CD4-positive, CD25-positive, alpha-beta regulatory T cell (primary cell): ENCODE measurements at regions not wholly inside any gene's neighbourhood (a gene's known extent, or its start where the extent isn't known, plus 50 kb on each side); places are given as distances from the start of the nearest gene placed in this dataset.

Experiments
- ATAC-seq, 2 donors: fragments of 150-1000 bp; cut with Tn5 transposase; one replicate each; pipeline ENCODE4 v1.10.0; 2021; ENCODE audit warnings: low read depth in 2 of 2, moderate number of reproducible peaks in 2 of 2, moderate library complexity in 1 of 2
- DNase-seq, 3 donors: peaks; one replicate each; pipeline versions ENCODE4 v3.0.0 to v3.0.0-alpha.2; 2012 to 2022; ENCODE audit warnings: mixed read lengths in 1 of 3
- H3K27ac ChIP-seq: one replicate; pipeline ENCODE4 v1.7.0; 2013; ENCODE audit warnings: mild to moderate bottlenecking, low read length; ENCODE audit not compliant: insufficient read depth, poor library complexity, severe bottlenecking
- H3K27me3 ChIP-seq: one replicate; pipeline ENCODE4 v1.7.0; 2013; ENCODE audit warnings: low read length; ENCODE audit not compliant: control insufficient read depth, insufficient read depth
- H3K36me3 ChIP-seq: one replicate; pipeline ENCODE4 v1.7.0; 2013; ENCODE audit warnings: mild to moderate bottlenecking, low read length, moderate library complexity; ENCODE audit not compliant: control insufficient read depth, insufficient read depth
- H3K4me1 ChIP-seq: 2 replicates; pipeline ENCODE4 v1.7.0; 2013; ENCODE audit warnings: mild to moderate bottlenecking, low read length; ENCODE audit not compliant: insufficient read depth, control insufficient read depth, poor library complexity, severe bottlenecking
- H3K4me3 ChIP-seq: one replicate; pipeline ENCODE4 v1.7.0; 2013; ENCODE audit warnings: low read depth, mild to moderate bottlenecking, low read length, moderate library complexity
- H3K9me3 ChIP-seq, 2 experiments: 1 replicate in 1 of 2; 2 replicates in 1 of 2; pipeline ENCODE4 v1.7.0; 2013; ENCODE audit warnings: low read length in 2 of 2, mild to moderate bottlenecking in 1 of 2, moderate library complexity in 1 of 2; ENCODE audit not compliant: control insufficient read depth in 2 of 2
- H3K27ac Mint-ChIP-seq, 3 donors: one replicate each; pipeline ENCODE4 v1.8.0; 2020 to 2022; ENCODE audit warnings: mild to moderate bottlenecking in 3 of 3, mixed read lengths in 3 of 3, moderate library complexity in 2 of 3
- H3K27me3 Mint-ChIP-seq: one replicate; pipeline ENCODE4 v1.8.0; 2022; ENCODE audit warnings: mild to moderate bottlenecking, mixed read lengths
- H3K36me3 Mint-ChIP-seq: one replicate; pipeline ENCODE4 v1.8.0; 2020; ENCODE audit warnings: mixed read lengths
- H3K4me1 Mint-ChIP-seq, 4 donors: one replicate each; pipeline ENCODE4 v1.8.0; 2020 to 2022; ENCODE audit warnings: mixed read lengths in 4 of 4, mild to moderate bottlenecking in 1 of 4
- H3K4me3 Mint-ChIP-seq, 4 donors: one replicate each; pipeline ENCODE4 v1.8.0; 2020 to 2022; ENCODE audit warnings: mild to moderate bottlenecking in 4 of 4, mixed read lengths in 4 of 4, moderate library complexity in 3 of 4
- H3K9me3 Mint-ChIP-seq, 7 donors: one replicate each; pipeline ENCODE4 v1.8.0; 2020 to 2022; ENCODE audit warnings: mixed read lengths in 7 of 7, mild to moderate bottlenecking in 3 of 7, moderate library complexity in 2 of 7

GRCh38 chr14:61191733-61192132, 89.4 kb downstream of the TMEM30B start:
- no peak overlapping the region for H3K27ac Mint-ChIP-seq
- peaks cover 0 to 3% (median 0%) of the 10 kb centered on the region in 7 donors for H3K9me3 Mint-ChIP-seq
- H3K4me3 ChIP-seq = no peak overlapping the region
- H3K27ac ChIP-seq = no peak overlapping the region
- DNase-seq (no peak), ATAC-seq (no peak)
- H3K27me3 Mint-ChIP-seq = peaks cover 56% of the 10 kb centered on the region
- peaks cover 37% of the 10 kb centered on the region for H3K27me3 ChIP-seq
- no peak overlapping the region for H3K4me3 Mint-ChIP-seq
- no peaks in the 10 kb centered on the region for H3K36me3 ChIP-seq
- peaks cover 4% of the 10 kb centered on the region for H3K4me1 ChIP-seq
- H3K36me3 Mint-ChIP-seq = no peaks in the 10 kb centered on the region
- no peaks in the 10 kb centered on the region for H3K9me3 ChIP-seq
- H3K4me1 Mint-ChIP-seq = peaks cover 0 to 9% (median 5%) of the 10 kb centered on the region in 4 donors

- no peak overlapping the region for H3K27ac Mint-ChIP-seq
Observed at GRCh38 chr14:61190341-61190740, 90.8 kb downstream of the TMEM30B start.

GRCh38 chr14:61188978-61189808, 91.9 kb downstream of the TMEM30B start:
- Histone ChIP-seq H3K27me3 (peaks cover 35% of the 10 kb centered on the region), H3K4me3 (no peak overlapping the region), H3K27ac (no peak overlapping the region), H3K4me1 (peaks cover 4% of the 10 kb centered on the region), H3K36me3 (no peaks in the 10 kb centered on the region), H3K9me3 (no peaks in the 10 kb centered on the region)
- Mint-ChIP-seq H3K4me1 (peaks cover 4 to 9% (median 6%) of the 10 kb centered on the region in 4 donors), H3K27ac (no peak overlapping the region), H3K27me3 (peaks cover 54% of the 10 kb centered on the region), H3K36me3 (no peaks in the 10 kb centered on the region), H3K4me3 (peak overlapping the region in 2 of 4 donors; percentile 22 to 54), H3K9me3 (peaks cover 0 to 4% (median 0%) of the 10 kb centered on the region in 7 donors)
- ATAC-seq = no peak
- peak in 1 of 3 donors; percentile 38 for DNase-seq

More at GRCh38 chr14:61190341-61190740, 90.8 kb downstream of the TMEM30B start:
- H3K4me1 ChIP-seq = peaks cover 4% of the 10 kb centered on the region
- Mint-ChIP-seq H3K9me3 (peaks cover 0 to 4% (median 0%) of the 10 kb centered on the region in 7 donors), H3K4me1 (peaks cover 4 to 9% (median 5%) of the 10 kb centered on the region in 4 donors), H3K4me3 (no peak overlapping the region), H3K36me3 (no peaks in the 10 kb centered on the region), H3K27me3 (peaks cover 52% of the 10 kb centered on the region)
- no peaks in the 10 kb centered on the region for H3K36me3 ChIP-seq
- ATAC-seq = no peak
- no peak overlapping the region for H3K4me3 ChIP-seq
- DNase-seq = no peak
- peaks cover 34% of the 10 kb centered on the region for H3K27me3 ChIP-seq
- H3K27ac ChIP-seq = no peak overlapping the region
- H3K9me3 ChIP-seq = no peaks in the 10 kb centered on the region

- ATAC-seq (no peak), DNase-seq (peak in 1 of 3 donors; percentile 52)
- no peaks in the 10 kb centered on the region for H3K36me3 Mint-ChIP-seq
- peaks cover 0 to 4% (median 0%) of the 10 kb centered on the region in 7 donors for H3K9me3 Mint-ChIP-seq
- Histone ChIP-seq H3K4me3 (no peak overlapping the region), H3K27me3 (peaks cover 35% of the 10 kb centered on the region), H3K9me3 (no peaks in the 10 kb centered on the region), H3K27ac (no peak overlapping the region), H3K36me3 (no peaks in the 10 kb centered on the region), H3K4me1 (peaks cover 4% of the 10 kb centered on the region)
- H3K27ac Mint-ChIP-seq = no peak overlapping the region
- peaks cover 51% of the 10 kb centered on the region for H3K27me3 Mint-ChIP-seq
- no peak overlapping the region for H3K4me3 Mint-ChIP-seq
- H3K4me1 Mint-ChIP-seq = peaks cover 4 to 12% (median 8%) of the 10 kb centered on the region in 4 donors
Observed at GRCh38 chr14:61188196-61188595, 92.9 kb downstream of the TMEM30B start.

GRCh38 chr14:61187196-61187905, 93.8 kb downstream of the TMEM30B start:
- H3K36me3 ChIP-seq = no peaks in the 10 kb centered on the region
- peaks cover 33% of the 10 kb centered on the region for H3K27me3 ChIP-seq
- DNase-seq (no peak), ATAC-seq (no peak)
- Mint-ChIP-seq H3K9me3 (peaks cover 0 to 4% (median 0%) of the 10 kb centered on the region in 7 donors), H3K27me3 (peaks cover 52% of the 10 kb centered on the region), H3K27ac (no peak overlapping the region), H3K36me3 (no peaks in the 10 kb centered on the region), H3K4me1 (peaks cover 4 to 12% (median 8%) of the 10 kb centered on the region in 4 donors), H3K4me3 (no peak overlapping the region)
- H3K4me1 ChIP-seq = peaks cover 4% of the 10 kb centered on the region
- H3K4me3 ChIP-seq = no peak overlapping the region
- H3K27ac ChIP-seq = no peak overlapping the region
- H3K9me3 ChIP-seq = no peaks in the 10 kb centered on the region

- H3K36me3 ChIP-seq = no peaks in the 10 kb centered on the region
- peaks cover 0 to 4% (median 0%) of the 10 kb centered on the region in 7 donors for H3K9me3 Mint-ChIP-seq
- no peak overlapping the region for H3K4me3 ChIP-seq
- H3K4me1 Mint-ChIP-seq = peaks cover 4 to 12% (median 8%) of the 10 kb centered on the region in 4 donors
- peaks cover 54% of the 10 kb centered on the region for H3K27me3 Mint-ChIP-seq
- H3K27ac ChIP-seq = no peak overlapping the region
- no peak overlapping the region for H3K27ac Mint-ChIP-seq
- no peaks in the 10 kb centered on the region for H3K9me3 ChIP-seq
- ATAC-seq (no peak), DNase-seq (no peak)
- H3K4me1 ChIP-seq = peaks cover 4% of the 10 kb centered on the region
- no peak overlapping the region for H3K4me3 Mint-ChIP-seq
- H3K27me3 ChIP-seq = peaks cover 30% of the 10 kb centered on the region
- no peaks in the 10 kb centered on the region for H3K36me3 Mint-ChIP-seq
Observed at GRCh38 chr14:61186341-61187195, 94.6 kb downstream of the TMEM30B start.

- H3K27ac Mint-ChIP-seq = no peak overlapping the region
- H3K27me3 ChIP-seq = peaks cover 25% of the 10 kb centered on the region
- no peaks in the 10 kb centered on the region for H3K9me3 ChIP-seq
- H3K9me3 Mint-ChIP-seq = peaks cover 0 to 4% (median 0%) of the 10 kb centered on the region in 7 donors
- H3K4me3 ChIP-seq = no peak overlapping the region
- DNase-seq (no peak), ATAC-seq (no peak)
- H3K36me3 Mint-ChIP-seq = no peaks in the 10 kb centered on the region
- H3K4me1 ChIP-seq = peaks cover 4% of the 10 kb centered on the region
- H3K36me3 ChIP-seq = no peaks in the 10 kb centered on the region
- peaks cover 45% of the 10 kb centered on the region for H3K27me3 Mint-ChIP-seq
- H3K27ac ChIP-seq = no peak overlapping the region
- H3K4me1 Mint-ChIP-seq = peaks cover 4 to 12% (median 8%) of the 10 kb centered on the region in 4 donors
- H3K4me3 Mint-ChIP-seq = peak overlapping the region in 1 of 4 donors; percentile 3
Observed at GRCh38 chr14:61185534-61185933, 95.6 kb downstream of the TMEM30B start.
